GM18508 (cell line): ENCODE measurements at regions not wholly inside any gene's neighbourhood (a gene's known extent, or its start where the extent isn't known, plus 50 kb on each side); places are given as distances from the start of the nearest gene placed in this dataset.

Experiments
- ATAC-seq: cut with Tn5 transposase; IDR thresholded peaks from one replicate; pipeline ENCODE4 v1.9.1; 2021; ENCODE audit warnings: moderate number of reproducible peaks; ENCODE audit not compliant: insufficient read depth, unreplicated experiment

- ATAC-seq, result no peak
Measured at GRCh38 chr22:47686594-47687345, 924.3 kb downstream of the TBC1D22A start.

GRCh38 chr22:47681411-47682165 lies 919.1 kb downstream of the TBC1D22A start:
- no peak for ATAC-seq

GRCh38 chr22:47678636-47679287 lies 916.3 kb downstream of the TBC1D22A start:
- no peak for ATAC-seq

GRCh38 chr22:47678048-47678447 lies 915.6 kb downstream of the TBC1D22A start:
- ATAC-seq, result no peak

GRCh38 chr22:47676685-47677084 lies 914.2 kb downstream of the TBC1D22A start:
- no peak for ATAC-seq

GRCh38 chr22:47674600-47674999 lies 912.1 kb downstream of the TBC1D22A start:
- no peak for ATAC-seq

GRCh38 chr22:47673557-47673956 lies 911.1 kb downstream of the TBC1D22A start:
- no peak for ATAC-seq

- ATAC-seq, result no peak
Measured at GRCh38 chr22:47672526-47672925, 910.1 kb downstream of the TBC1D22A start.

GRCh38 chr22:47665151-47665550 lies 902.7 kb downstream of the TBC1D22A start:
- ATAC-seq, result no peak

- ATAC-seq, result no peak
Measured at GRCh38 chr22:47663615-47664605, 901.5 kb downstream of the TBC1D22A start.

- no peak for ATAC-seq
Measured at GRCh38 chr22:47659467-47660223, 897.2 kb downstream of the TBC1D22A start.

- ATAC-seq, result no peak
Measured at GRCh38 chr22:47658182-47658581, 895.7 kb downstream of the TBC1D22A start.

GRCh38 chr22:47657224-47657623 lies 894.8 kb downstream of the TBC1D22A start:
- no peak for ATAC-seq

- no peak for ATAC-seq
Measured at GRCh38 chr22:47656806-47657205, 894.4 kb downstream of the TBC1D22A start.

- ATAC-seq, result no peak
Measured at GRCh38 chr22:47655930-47656329, 893.5 kb downstream of the TBC1D22A start.

GRCh38 chr22:47654922-47655491 lies 892.6 kb downstream of the TBC1D22A start:
- ATAC-seq, result no peak

GRCh38 chr22:47653921-47654320 lies 891.5 kb downstream of the TBC1D22A start:
- no peak for ATAC-seq

GRCh38 chr22:47651216-47651987 lies 889.0 kb downstream of the TBC1D22A start:
- ATAC-seq, result no peak
